GM21367 (cell line): ENCODE measurements at regions not wholly inside any gene's neighbourhood (a gene's known extent, or its start where the extent isn't known, plus 50 kb on each side); places are given as distances from the start of the nearest gene placed in this dataset.
"Not testable (repeated sequence)": the region's sequence is repeated elsewhere in the genome, so short reads cannot be mapped to it uniquely, and the experiment has no call there.

ENCODE experiments used
- ATAC-seq: cut with Tn5 transposase; IDR thresholded peaks from one replicate; pipeline ENCODE4 v1.9.1; 2021; ENCODE audit not compliant: unreplicated experiment

GRCh38 chr14:106753751-106754150, 1227.4 kb downstream of the TMEM121 start:
- ATAC-seq = not testable (repeated sequence)

DNA sequence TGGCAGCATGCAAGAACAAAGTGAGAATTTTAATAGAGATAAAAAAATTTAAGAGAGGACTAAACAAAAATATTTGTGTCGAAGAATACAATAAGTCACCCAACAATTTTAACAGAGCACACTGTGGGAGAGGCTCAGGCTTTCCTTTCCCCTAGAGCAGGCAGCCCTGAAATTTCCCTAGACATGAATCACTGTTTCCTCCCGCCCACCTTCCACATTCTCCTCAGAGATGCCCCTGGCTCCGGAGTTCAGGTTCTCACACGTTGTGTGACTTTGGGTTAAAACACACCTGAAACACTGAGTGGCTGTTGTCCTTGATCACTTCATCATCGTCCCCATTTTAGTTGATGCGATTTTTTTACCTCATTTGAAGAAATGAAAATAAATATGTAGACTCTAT, 1231.1 kb downstream of the TMEM121 start:
- ATAC-seq = not testable (repeated sequence)

GRCh38 chr14:106761886-106762816, 1235.8 kb downstream of the TMEM121 start:
- ATAC-seq = not testable (repeated sequence)

DNA sequence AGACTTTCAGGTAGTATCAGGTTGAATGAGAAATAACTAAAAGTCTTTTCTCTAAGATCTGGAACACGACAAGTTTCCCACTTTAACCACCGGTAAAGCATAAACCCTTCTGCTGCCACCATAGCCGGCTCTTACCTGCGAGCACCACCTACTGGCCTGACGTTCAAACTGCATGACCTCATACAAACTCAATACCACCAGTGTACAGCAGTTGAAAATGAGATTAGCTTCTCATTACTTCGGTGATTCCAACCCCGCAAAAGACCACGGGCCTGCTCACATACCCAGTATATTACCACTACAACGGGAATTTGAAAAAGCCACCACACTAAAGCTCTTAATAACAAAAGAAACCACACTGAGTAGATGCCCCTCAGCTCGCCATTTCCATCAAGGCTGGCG, 1238.6 kb downstream of the TMEM121 start:
- ATAC-seq = peak; percentile 67

DNA sequence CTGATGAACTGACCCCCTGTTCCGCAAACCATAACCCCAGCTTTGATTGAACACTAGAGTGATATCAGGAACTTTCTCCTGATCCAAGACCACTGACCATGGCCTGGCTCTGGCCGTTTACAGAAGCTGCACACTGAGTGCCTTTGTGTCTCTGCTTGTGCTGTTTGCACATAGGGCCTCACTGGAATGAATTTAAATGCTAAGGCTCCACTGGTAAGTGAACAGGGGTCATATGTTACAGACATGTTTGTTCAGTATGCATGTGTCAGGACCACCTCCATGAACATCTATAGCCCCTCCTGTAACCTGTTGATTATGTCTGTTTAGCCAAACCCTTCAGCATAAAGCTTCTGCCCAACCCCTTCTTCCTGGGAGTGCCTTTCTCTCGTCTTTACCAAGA, 1239.8 kb downstream of the TMEM121 start:
- no peak for ATAC-seq

- ATAC-seq = not testable (repeated sequence)
Observed at GRCh38 chr14:106766551-106767277, 1240.3 kb downstream of the TMEM121 start.

- not testable (repeated sequence) for ATAC-seq
Observed at GRCh38 chr14:106768230-106768629, 1241.8 kb downstream of the TMEM121 start.

GRCh38 chr14:106768972-106769700, 1242.8 kb downstream of the TMEM121 start:
- not testable (repeated sequence) for ATAC-seq

DNA sequence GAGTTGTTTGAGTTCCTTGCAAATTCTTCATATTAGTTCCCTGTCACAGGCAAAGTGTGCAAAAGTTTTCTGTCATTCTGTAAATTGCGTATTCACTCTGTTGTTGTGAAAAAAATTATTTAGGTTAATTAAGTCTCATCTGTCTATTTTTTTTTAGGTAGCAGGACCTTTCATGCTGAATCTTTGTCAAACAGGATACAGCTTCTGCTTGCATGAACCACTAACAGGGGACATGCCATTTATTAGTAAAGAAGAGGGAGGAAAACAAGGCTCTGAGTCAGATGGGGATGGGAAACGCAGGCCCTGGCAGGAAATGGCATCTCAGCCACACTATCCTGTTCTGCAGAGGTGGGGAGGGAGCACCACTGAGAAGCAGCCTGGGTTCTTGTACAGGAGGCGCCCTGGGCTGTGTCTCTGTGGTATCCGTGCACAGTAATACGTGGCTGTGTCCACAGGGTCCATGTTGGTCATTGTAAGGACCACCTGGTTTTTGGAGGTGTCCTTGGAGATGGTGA, 1243.8 kb downstream of the TMEM121 start:
- ATAC-seq = not testable (repeated sequence)

DNA sequence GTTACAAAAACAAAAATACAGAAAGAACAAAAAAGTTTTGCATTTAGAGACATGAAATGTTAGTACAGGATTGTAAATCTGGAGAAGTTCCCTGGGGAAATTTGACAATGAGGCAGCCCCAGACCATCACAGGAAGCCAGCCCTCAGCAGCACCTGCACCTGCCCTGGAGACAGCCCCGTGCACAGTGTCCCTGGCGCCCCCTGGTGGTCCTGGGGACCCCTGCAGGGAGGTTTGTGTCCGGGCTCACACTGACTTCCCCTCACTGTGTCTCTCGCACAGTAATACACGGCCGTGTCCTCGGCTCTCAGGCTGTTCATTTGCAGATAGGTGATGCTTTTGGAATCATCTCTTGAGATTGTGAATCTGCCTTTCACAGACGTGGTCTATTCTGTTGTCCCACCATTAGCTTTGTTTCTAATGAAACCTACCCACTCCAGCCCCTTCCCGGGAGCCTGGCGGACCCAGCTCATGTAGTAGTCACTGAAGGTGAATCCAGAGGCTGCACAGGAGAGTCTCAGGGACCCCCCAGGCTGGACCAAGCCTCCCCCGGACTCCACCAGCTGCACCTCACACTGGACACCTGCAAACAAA, 1248.6 kb downstream of the TMEM121 start:
- ATAC-seq = not testable (repeated sequence)

- no peak for ATAC-seq
Observed at GRCh38 chr14:106776395-106776983, 1250.1 kb downstream of the TMEM121 start.

GRCh38 chr14:106778986-106779385, 1252.6 kb downstream of the TMEM121 start:
- ATAC-seq = no peak

- no peak for ATAC-seq
Observed at GRCh38 chr14:106786697-106787096, 1260.3 kb downstream of the TMEM121 start.

- ATAC-seq = no peak
Observed at GRCh38 chr14:106787626-106788025, 1261.2 kb downstream of the TMEM121 start.

- ATAC-seq = no peak
Observed at GRCh38 chr14:106788534-106788933, 1262.2 kb downstream of the TMEM121 start.

GRCh38 chr14:106789318-106789717, 1262.9 kb downstream of the TMEM121 start:
- ATAC-seq = no peak

DNA sequence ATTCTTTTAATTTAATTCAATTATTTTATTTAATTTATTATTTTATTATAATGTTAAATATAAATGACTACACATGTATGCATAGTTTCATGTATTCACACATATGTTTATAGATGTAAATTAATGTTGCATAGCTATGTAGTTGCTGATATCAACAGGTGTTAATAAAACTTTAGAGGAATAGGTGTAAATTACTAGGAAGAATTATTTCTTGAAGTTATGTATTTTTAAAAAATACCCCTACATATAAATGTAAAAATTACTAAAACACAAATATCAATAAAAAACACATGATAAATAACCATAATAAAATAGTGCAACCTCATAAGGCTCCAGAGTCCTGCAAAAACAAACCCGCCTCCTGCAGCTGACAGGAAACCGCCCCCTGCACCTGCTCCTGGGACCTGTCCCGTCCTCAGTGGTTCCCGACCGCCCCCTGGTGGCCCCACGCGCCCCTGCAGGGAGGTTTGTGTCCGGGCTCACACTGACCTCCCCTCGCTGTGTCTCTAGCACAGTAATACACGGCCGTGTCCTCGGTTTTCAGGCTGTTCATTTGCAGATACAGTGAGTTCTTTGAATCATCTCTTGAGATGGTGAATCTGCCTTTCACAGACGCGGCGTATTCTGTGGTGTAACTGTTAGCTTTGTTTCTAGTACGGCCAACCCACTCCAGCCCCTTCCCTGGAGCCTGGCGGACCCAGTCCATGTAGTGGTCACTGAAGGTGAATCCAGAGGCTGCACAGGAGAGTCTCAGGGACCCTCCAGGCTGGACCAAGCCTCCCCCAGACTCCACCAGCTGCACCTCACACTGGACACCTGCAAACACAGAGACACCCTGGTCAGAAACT, 1264.0 kb downstream of the TMEM121 start:
- ATAC-seq = no peak

DNA sequence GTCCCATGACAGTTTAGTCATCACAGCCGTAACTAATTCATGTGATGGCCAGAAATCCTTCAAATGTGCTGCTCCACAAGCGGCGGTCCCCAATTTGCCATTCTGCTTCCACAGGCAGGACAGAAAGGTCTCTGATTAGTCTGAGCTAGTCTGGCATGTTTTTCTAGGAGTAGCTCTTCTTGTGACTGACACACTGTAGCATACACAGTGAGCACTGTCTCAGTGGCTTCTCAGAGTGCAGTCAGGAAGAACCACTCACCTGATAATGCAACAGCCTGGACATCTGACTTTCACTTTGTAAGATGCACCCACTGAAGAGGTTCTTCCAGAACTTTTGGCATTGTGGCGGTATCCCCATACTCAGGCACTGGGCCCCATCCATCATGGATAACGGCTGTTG, 1266.2 kb downstream of the TMEM121 start:
- no peak for ATAC-seq

- ATAC-seq = not testable (repeated sequence)
Observed at GRCh38 chr14:106798166-106798565, 1271.8 kb downstream of the TMEM121 start.
